ENCODE measurements at regions not wholly inside any gene's neighbourhood (a gene's known extent, or its start where the extent isn't known, plus 50 kb on each side); places are given as distances from the start of the nearest gene placed in this dataset.
A peak's percentile ranks its signal among the peaks of the same experiment; 100 is the strongest.

- intact Hi-C loops (cut with DNase I; ENCODE audit: low total_unique reads): no loop called here
- Histone ChIP-seq H3K27ac (no peak overlapping the region), H3K4me3 (no peak overlapping the region), H3K36me3 (no peaks in the 10 kb centered on the region), H3K9me3 (no peaks in the 10 kb centered on the region), H3K4me1 (peaks cover 8 to 15% (median 12%) of the 10 kb centered on the region in 4 donors), H3K27me3 (no peaks in the 10 kb centered on the region)
- TF ChIP-seq POLR2AphosphoS5 (IDR thresholded peaks at IDR 0.05) (no peak), EP300 (IDR thresholded peaks at IDR 0.05) (no peak), CTCF (IDR thresholded peaks at IDR 0.05) (no peak)
- 59 to 83% (median 72%) methylated on average over 7 of the region's 7 CpGs for WGBS, 5 donors
- peak in 1 of 2 donors; percentile 34 for DNase-seq
Measured at GRCh38 chr18:8938817-8939216, 163.7 kb upstream of the NDUFV2 start.

- intact Hi-C loops (cut with DNase I; ENCODE audit: low total_unique reads): no loop called here
Measured at GRCh38 chr18:8942021-8942908, 160.2 kb upstream of the NDUFV2 start.

GRCh38 chr18:8942909-8943545, 159.5 kb upstream of the NDUFV2 start:
- TF ChIP-seq CTCF (IDR thresholded peaks at IDR 0.05) (no peak), POLR2A (IDR thresholded peaks at IDR 0.05) (no peak), POLR2AphosphoS5 (IDR thresholded peaks at IDR 0.05) (no peak), EP300 (IDR thresholded peaks at IDR 0.05) (no peak)
- Histone ChIP-seq H3K4me3 (no peak overlapping the region), H3K36me3 (no peaks in the 10 kb centered on the region), H3K9me3 (no peaks in the 10 kb centered on the region), H3K27ac (no peak overlapping the region), H3K4me1 (peaks cover 0 to under 1% (median under 1%) of the 10 kb centered on the region in 4 donors), H3K27me3 (no peaks in the 10 kb centered on the region)
- no peak for DNase-seq
- 90 to 98% (median 92%) methylated on average over 15 of the region's 15 CpGs for WGBS, 5 donors
- intact Hi-C loops (cut with DNase I; ENCODE audit: low total_unique reads): no loop called here

More at GRCh38 chr18:8942021-8942908, 160.2 kb upstream of the NDUFV2 start:
- H3K27ac ChIP-seq: no peak overlapping the region
- WGBS, 5 donors: 49 to 68% (median 56%) methylated on average over 6 of the region's 6 CpGs
- no peak for DNase-seq
- no peak overlapping the region for H3K4me3 ChIP-seq
- no peaks in the 10 kb centered on the region for H3K9me3 ChIP-seq
- TF ChIP-seq EP300 (IDR thresholded peaks at IDR 0.05): no peak
- TF ChIP-seq POLR2A (IDR thresholded peaks at IDR 0.05): no peak
- TF ChIP-seq CTCF (IDR thresholded peaks at IDR 0.05): no peak
- TF ChIP-seq POLR2AphosphoS5 (IDR thresholded peaks at IDR 0.05): no peak
- H3K4me1 ChIP-seq: peaks cover 2 to 8% (median 2%) of the 10 kb centered on the region in 4 donors
- H3K27me3 ChIP-seq: no peaks in the 10 kb centered on the region
- H3K36me3 ChIP-seq: no peaks in the 10 kb centered on the region

GRCh38 chr18:8943900-8944870, 158.3 kb upstream of the NDUFV2 start:
- Histone ChIP-seq H3K4me3 (no peak overlapping the region), H3K36me3 (no peaks in the 10 kb centered on the region), H3K27me3 (no peaks in the 10 kb centered on the region), H3K9me3 (no peaks in the 10 kb centered on the region), H3K4me1 (peaks cover 0 to 12% (median 4%) of the 10 kb centered on the region in 4 donors), H3K27ac (no peak overlapping the region)
- no peak for DNase-seq
- TF ChIP-seq POLR2AphosphoS5 (IDR thresholded peaks at IDR 0.05) (no peak), CTCF (IDR thresholded peaks at IDR 0.05) (no peak), POLR2A (IDR thresholded peaks at IDR 0.05) (no peak), EP300 (IDR thresholded peaks at IDR 0.05) (no peak)
- 77 to 89% (median 82%) methylated on average over 11 of the region's 11 CpGs for WGBS, 5 donors
- intact Hi-C loops (cut with DNase I; ENCODE audit: low total_unique reads): no loop called here
